MM.1S (cell line): ENCODE measurements at regions not wholly inside any gene's neighbourhood (a gene's known extent, or its start where the extent isn't known, plus 50 kb on each side); places are given as distances from the start of the nearest gene placed in this dataset.

Experiments
- EZH2 ChIP-seq: fragments of 300-600 bp; sonication (generic); optimal IDR thresholded peaks from 2 replicates; pipeline ENCODE3; 2017; ENCODE audit warnings: low read depth, mild to moderate bottlenecking, antibody characterized with exemption, low read length, mixed read lengths
- TF ChIP-seq, protein P1 (sequence below): fragments of 300-600 bp; sonication (generic); IDR thresholded peaks from 2 replicates; pipeline ENCODE4 v1.5.1; 2016; ENCODE audit warnings: antibody characterized with exemption, low read length, mixed read lengths

DNA sequence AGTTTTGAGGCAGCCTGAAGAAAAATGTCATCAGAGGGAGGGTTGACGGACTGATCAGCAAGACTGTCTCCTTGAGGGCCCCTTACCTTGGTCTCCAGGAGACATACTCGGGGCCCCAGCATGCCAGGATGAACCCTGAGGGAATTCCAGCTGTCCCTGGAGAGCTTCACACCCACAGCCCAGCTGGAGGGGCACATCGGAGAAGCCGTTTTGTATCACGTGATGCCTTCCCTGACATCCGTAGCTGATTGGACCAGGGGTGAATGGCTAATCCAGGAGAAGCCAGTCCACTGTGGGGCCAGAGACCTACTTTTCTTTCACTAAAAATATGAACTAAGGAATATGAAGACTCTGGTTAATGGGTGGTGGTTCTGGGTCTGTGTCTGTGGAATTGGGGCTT is 86.0 kb upstream of the TP53I11 start:
- TF ChIP-seq, protein P1, sequence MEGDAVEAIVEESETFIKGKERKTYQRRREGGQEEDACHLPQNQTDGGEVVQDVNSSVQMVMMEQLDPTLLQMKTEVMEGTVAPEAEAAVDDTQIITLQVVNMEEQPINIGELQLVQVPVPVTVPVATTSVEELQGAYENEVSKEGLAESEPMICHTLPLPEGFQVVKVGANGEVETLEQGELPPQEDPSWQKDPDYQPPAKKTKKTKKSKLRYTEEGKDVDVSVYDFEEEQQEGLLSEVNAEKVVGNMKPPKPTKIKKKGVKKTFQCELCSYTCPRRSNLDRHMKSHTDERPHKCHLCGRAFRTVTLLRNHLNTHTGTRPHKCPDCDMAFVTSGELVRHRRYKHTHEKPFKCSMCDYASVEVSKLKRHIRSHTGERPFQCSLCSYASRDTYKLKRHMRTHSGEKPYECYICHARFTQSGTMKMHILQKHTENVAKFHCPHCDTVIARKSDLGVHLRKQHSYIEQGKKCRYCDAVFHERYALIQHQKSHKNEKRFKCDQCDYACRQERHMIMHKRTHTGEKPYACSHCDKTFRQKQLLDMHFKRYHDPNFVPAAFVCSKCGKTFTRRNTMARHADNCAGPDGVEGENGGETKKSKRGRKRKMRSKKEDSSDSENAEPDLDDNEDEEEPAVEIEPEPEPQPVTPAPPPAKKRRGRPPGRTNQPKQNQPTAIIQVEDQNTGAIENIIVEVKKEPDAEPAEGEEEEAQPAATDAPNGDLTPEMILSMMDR, result no peak
- TF ChIP-seq EZH2, result no peak
